K562 (cell line): ENCODE measurements at regions not wholly inside any gene's neighbourhood (a gene's known extent, or its start where the extent isn't known, plus 50 kb on each side); places are given as distances from the start of the nearest gene placed in this dataset.

ENCODE experiments used
- ATAC-seq: fragments of 200-7000 bp; cut with Tn5 transposase; 3 replicates; pipeline ENCODE4 v1.9.1; 2020; ENCODE audit warnings: moderate library complexity
- BruUV-seq: library from RNA; stranded (reverse); fragments of 400-500 nt; replicated peaks from 2 replicates; lab custom pipeline; 2021; lab: Mats Ljungman, UMichigan
- CTCF ChIA-PET: fragments of 300-600 bp; formaldehyde crosslinking; extraction: SDS; loops from one replicate; lab custom pipeline; 2021; ENCODE audit warnings: low intra/inter-chr PET ratio; lab: Yijun Ruan, JAX
- POLR2A ChIA-PET: fragments of 300-600, 350-650 bp; sonication (Branson Sonifier 250); formaldehyde crosslinking; extraction: SDS; loops from one replicate; lab custom pipeline; 2021; ENCODE audit warnings: antibody characterized with exemption, inconsistent platforms; lab: Yijun Ruan, JAX
- DNase-seq, 4 experiments: peaks; one replicate each; pipeline versions ENCODE4 v3.0.0 to v3.0.0-alpha.2; 2011 to 2018; ENCODE audit warnings: low spot score in 3 of 4, mixed read lengths in 3 of 4; ENCODE audit errors: extremely low read depth in 1 of 4
- FAIRE-seq: peaks from 2 replicates; lab custom pipeline; 2011; peaks lifted over from hg19 to GRCh38; lab: Jason Lieb, UNC
- H2AFZ ChIP-seq: 2 replicates; pipeline ENCODE4 v1.6.0; 2011; ENCODE audit warnings: low read depth, low read length, control low read depth, inconsistent platforms
- H3K27ac ChIP-seq: fragments of 200-600 bp; 3 replicates; pipeline ENCODE4 v1.8.0; 2011; ENCODE audit warnings: low read depth, mild to moderate bottlenecking, control low read depth, inconsistent platforms, low read length, moderate library complexity, mixed read lengths; ENCODE audit errors: extremely low read depth
- H3K27me3 ChIP-seq, 2 experiments: fragments of 300-600 bp in 1 of 2; 2 replicates in 1 of 2; 3 replicates in 1 of 2; pipeline versions ENCODE4 v1.6.0 to v1.8.0; 2011; ENCODE audit warnings: inconsistent platforms in 2 of 2, low read length in 2 of 2, mild to moderate bottlenecking in 1 of 2, mixed read lengths in 1 of 2, moderate library complexity in 1 of 2; ENCODE audit not compliant: control insufficient read depth in 2 of 2, insufficient read depth in 2 of 2
- H3K36me3 ChIP-seq: fragments of 300-600 bp; 3 replicates; pipeline ENCODE4 v1.8.0; 2011; ENCODE audit warnings: mild to moderate bottlenecking, low read length, inconsistent platforms; ENCODE audit not compliant: control insufficient read depth, insufficient read depth
- H3K4me1 ChIP-seq, 2 experiments: fragments of 200-600 bp in 1 of 2; replicated peaks in 1 of 2; 2 replicates in 1 of 2; 3 replicates in 1 of 2; pipeline versions ENCODE4 v1.5.1 to v1.8.0; 2011; ENCODE audit warnings: inconsistent platforms in 2 of 2, low read length in 2 of 2, mild to moderate bottlenecking in 1 of 2, mixed read lengths in 1 of 2, moderate library complexity in 1 of 2; ENCODE audit not compliant: control insufficient read depth in 2 of 2, insufficient read depth in 2 of 2
- H3K4me2 ChIP-seq: 2 replicates; pipeline ENCODE4 v1.6.1; 2011; ENCODE audit warnings: low read length, control low read depth, inconsistent platforms, mixed read lengths; ENCODE audit not compliant: insufficient read depth
- H3K4me3 ChIP-seq: fragments of 200-600 bp; sonication (generic), shearing (Covaris generic); 2 replicates; pipeline ENCODE4 v1.5.1; 2016; ENCODE audit warnings: control low read depth, inconsistent platforms
- H3K79me2 ChIP-seq: fragments of 200-600 bp; 3 replicates; pipeline ENCODE4 v1.8.0; 2011; ENCODE audit warnings: low read length, inconsistent platforms; ENCODE audit not compliant: control insufficient read depth, insufficient read depth
- H3K9ac ChIP-seq, 2 experiments: 2 replicates each; pipeline versions ENCODE4 v1.6.0 to v1.6.1; 2011; ENCODE audit warnings: low read depth in 2 of 2, low read length in 2 of 2, control low read depth in 1 of 2, inconsistent platforms in 1 of 2, mild to moderate bottlenecking in 1 of 2, mixed read lengths in 1 of 2; ENCODE audit not compliant: insufficient read depth in 1 of 2
- H3K9me1 ChIP-seq: one replicate; pipeline ENCODE4 v1.6.0; 2011; ENCODE audit warnings: inconsistent platforms, mild to moderate bottlenecking, low read length, moderate library complexity; ENCODE audit not compliant: control insufficient read depth, insufficient read depth
- H3K9me3 ChIP-seq: replicated peaks from 2 replicates; pipeline ENCODE4 v1.5.1; 2011; ENCODE audit warnings: low read depth, low read length, inconsistent platforms; ENCODE audit not compliant: control insufficient read depth, insufficient read depth
- H4K20me1 ChIP-seq: replicated peaks from 2 replicates; pipeline ENCODE4 v1.6.1; 2011; ENCODE audit warnings: low read length, inconsistent platforms, mixed read lengths; ENCODE audit not compliant: control insufficient read depth, insufficient read depth
- ELF4 ChIP-seq: fragments of 450-650 bp; formaldehyde crosslinking; IDR thresholded peaks from 2 replicates; pipeline ENCODE4 v1.4.0; 2022; ENCODE audit warnings: missing genetic modification characterization
- NFE2L1 ChIP-seq: fragments of 450-650 bp; IDR thresholded peaks from 2 replicates; pipeline ENCODE4 v1.6.1; 2016; ENCODE audit warnings: missing genetic modification characterization, low read depth, mild to moderate bottlenecking, missing compliant biosample characterization, moderate library complexity, borderline replicate concordance
- USF2 ChIP-seq: sonication (generic); formaldehyde crosslinking; IDR thresholded peaks from 2 replicates; pipeline ENCODE4 v1.5.0; 2020; ENCODE audit warnings: missing genetic modification reagents
- ZNF23 ChIP-seq: fragments of 250-450 bp; sonication (Bioruptor Pico); IDR thresholded peaks from 2 replicates; pipeline ENCODE4 v1.4.0; 2020; ENCODE audit warnings: mild to moderate bottlenecking
- WGBS: fragments of 100-300 bp; shearing (Covaris generic); methylation state at CpG from one replicate; pipeline ENCODE4 v1.1.6; 2016; ENCODE audit warnings: low coverage, mixed read lengths; ENCODE audit not compliant: insufficient coverage; ENCODE audit errors: missing lambda C conversion rate; 5-methylcytosine and 5-hydroxymethylcytosine counted together
- in situ Hi-C: fragments of 300-500 bp; cut with MboI; formaldehyde crosslinking; loops from 4 replicates; pipeline ENCODE4 v1.15.0; 2018; ENCODE audit warnings: inconsistent platforms, mixed read lengths
- intact Hi-C: fragments of 100-400 bp; cut with micrococcal nuclease; formaldehyde crosslinking; loops from 2 replicates; pipeline ENCODE4 v1.14.2; 2022
- TF ChIP-seq, protein P1 (sequence below): fragments of 450-650 bp; IDR thresholded peaks from 2 replicates; pipeline ENCODE4 v1.6.1; 2016; ENCODE audit warnings: borderline replicate concordance
- TF ChIP-seq, protein P2 (sequence below): fragments of 250-450 bp; sonication (Bioruptor Pico); IDR thresholded peaks from 2 replicates; pipeline ENCODE4 v1.5.0; 2021; ENCODE audit warnings: mild to moderate bottlenecking, moderate library complexity
- TF ChIP-seq, protein P3 (sequence below): fragments of 450-650 bp; IDR thresholded peaks from 2 replicates; pipeline ENCODE4 v1.7.0; 2016; ENCODE audit warnings: borderline replicate concordance

GRCh38 chr5:21432646-21433045 lies 1420.5 kb downstream of the CDH12 start:
- no peak overlapping the region for H3K9ac ChIP-seq
- FAIRE-seq (no peak), DNase-seq (no peak), ATAC-seq (no peak)
- no peaks in the 10 kb centered on the region for H3K27me3 ChIP-seq
- no peaks in the 10 kb centered on the region for H4K20me1 ChIP-seq
- H3K36me3 ChIP-seq, result no peaks in the 10 kb centered on the region
- H3K4me3 ChIP-seq, result no peak overlapping the region
- ChIA-PET CTCF (no interaction called here), POLR2A (no interaction called here)
- in situ Hi-C loops (loop anchor here (25.0 kb wide), 1 partner anchor 170 kb away; no protein-coding TSS in a partner anchor), intact Hi-C loops (no loop called here)
- no peaks in the 10 kb centered on the region for H3K79me2 ChIP-seq
- H3K9me1 ChIP-seq, result no peaks in the 10 kb centered on the region
- 0% methylated on average over 2 of the region's 2 CpGs for WGBS
- TF ChIP-seq, protein P1, sequence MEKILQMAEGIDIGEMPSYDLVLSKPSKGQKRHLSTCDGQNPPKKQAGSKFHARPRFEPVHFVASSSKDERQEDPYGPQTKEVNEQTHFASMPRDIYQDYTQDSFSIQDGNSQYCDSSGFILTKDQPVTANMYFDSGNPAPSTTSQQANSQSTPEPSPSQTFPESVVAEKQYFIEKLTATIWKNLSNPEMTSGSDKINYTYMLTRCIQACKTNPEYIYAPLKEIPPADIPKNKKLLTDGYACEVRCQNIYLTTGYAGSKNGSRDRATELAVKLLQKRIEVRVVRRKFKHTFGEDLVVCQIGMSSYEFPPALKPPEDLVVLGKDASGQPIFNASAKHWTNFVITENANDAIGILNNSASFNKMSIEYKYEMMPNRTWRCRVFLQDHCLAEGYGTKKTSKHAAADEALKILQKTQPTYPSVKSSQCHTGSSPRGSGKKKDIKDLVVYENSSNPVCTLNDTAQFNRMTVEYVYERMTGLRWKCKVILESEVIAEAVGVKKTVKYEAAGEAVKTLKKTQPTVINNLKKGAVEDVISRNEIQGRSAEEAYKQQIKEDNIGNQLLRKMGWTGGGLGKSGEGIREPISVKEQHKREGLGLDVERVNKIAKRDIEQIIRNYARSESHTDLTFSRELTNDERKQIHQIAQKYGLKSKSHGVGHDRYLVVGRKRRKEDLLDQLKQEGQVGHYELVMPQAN, result no peak
- TF ChIP-seq ZNF23 (CRISPR knock-in tag), result no peak
- H3K27ac ChIP-seq, result no peak overlapping the region
- no peaks in the 10 kb centered on the region for H3K9me3 ChIP-seq
- H3K4me2 ChIP-seq, result no peak overlapping the region
- no peaks in the 10 kb centered on the region for H3K4me1 ChIP-seq
- BruUV-seq, result no TSS peak
- H2AFZ ChIP-seq, result no peak overlapping the region

GRCh38 chr5:21424907-21425306 lies 1428.2 kb downstream of the CDH12 start:
- Histone ChIP-seq H3K79me2 (no peaks in the 10 kb centered on the region), H3K4me1 (no peaks in the 10 kb centered on the region), H3K4me3 (no peak overlapping the region), H3K4me2 (no peak overlapping the region), H3K36me3 (no peaks in the 10 kb centered on the region), H2AFZ (no peak overlapping the region), H3K27ac (no peak overlapping the region), H3K9me3 (no peaks in the 10 kb centered on the region), H3K27me3 (no peaks in the 10 kb centered on the region), H4K20me1 (no peaks in the 10 kb centered on the region), H3K9me1 (no peaks in the 10 kb centered on the region), H3K9ac (no peak overlapping the region)
- in situ Hi-C loops, result loop anchor here (25.0 kb wide), 1 partner anchor 163 kb away; no protein-coding TSS in a partner anchor
- BruUV-seq, result no TSS peak
- DNase-seq, result no peak
- ChIA-PET CTCF (no interaction called here), POLR2A (no interaction called here)
- intact Hi-C loops, result no loop called here
- no peak for ATAC-seq
- 5% methylated on average over 1 of the region's 1 CpG for WGBS
- FAIRE-seq, result no peak
- TF ChIP-seq, protein P2, sequence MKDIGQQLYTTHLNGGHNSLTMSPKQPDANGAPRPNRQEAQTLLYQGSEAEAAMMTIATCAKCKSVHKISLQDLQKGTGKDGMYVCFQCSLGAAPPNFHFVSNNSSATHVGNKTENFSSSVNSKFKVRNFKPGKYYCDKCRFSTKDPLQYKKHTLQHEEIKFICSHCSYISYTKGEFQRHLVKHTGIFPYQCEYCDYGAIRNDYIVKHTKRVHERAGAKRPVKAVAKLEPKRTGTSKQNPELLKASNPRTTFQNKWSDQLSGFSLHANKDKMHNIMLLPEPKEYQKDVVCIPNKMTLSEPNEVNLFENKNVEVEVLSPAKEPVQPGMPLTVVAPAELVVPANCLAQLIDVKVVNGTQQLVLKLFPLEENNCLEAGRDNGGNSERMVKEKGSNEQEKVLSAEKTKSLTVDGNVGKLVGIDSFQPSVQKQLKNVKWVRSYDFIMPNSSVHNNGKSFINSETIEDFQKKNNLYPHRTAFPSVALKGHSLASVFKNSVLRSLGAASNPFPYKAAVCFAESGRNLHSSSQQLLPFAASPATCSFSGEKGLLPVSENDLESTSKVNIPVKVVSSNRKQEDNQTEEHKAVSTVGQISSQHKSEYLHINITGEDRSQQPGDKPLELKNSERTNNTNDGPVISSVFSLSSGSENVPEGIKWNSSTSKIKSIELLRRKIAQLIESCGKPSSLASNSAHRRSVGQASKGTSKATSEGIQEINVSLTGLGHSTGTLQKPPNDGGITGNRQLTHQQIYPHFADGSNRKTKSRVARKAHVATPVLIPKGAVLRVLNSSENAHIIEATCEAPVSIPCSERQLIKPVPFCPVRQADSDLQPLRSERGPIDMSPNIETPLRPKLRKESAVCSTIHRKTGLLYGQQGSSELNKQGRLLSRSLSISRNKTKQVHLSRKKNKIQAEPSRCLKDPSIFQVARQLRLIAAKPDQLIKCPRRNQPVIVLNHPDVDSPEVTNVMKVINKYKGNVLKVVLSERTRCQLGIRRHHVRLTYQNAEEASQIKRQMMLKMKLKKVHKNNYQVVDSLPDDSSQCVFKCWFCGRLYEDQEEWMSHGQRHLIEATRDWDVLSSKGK, result no peak
- TF ChIP-seq NFE2L1 (tag), result no peak
- no peak for TF ChIP-seq USF2 (CRISPR knock-in tag)
- TF ChIP-seq, protein P3, sequence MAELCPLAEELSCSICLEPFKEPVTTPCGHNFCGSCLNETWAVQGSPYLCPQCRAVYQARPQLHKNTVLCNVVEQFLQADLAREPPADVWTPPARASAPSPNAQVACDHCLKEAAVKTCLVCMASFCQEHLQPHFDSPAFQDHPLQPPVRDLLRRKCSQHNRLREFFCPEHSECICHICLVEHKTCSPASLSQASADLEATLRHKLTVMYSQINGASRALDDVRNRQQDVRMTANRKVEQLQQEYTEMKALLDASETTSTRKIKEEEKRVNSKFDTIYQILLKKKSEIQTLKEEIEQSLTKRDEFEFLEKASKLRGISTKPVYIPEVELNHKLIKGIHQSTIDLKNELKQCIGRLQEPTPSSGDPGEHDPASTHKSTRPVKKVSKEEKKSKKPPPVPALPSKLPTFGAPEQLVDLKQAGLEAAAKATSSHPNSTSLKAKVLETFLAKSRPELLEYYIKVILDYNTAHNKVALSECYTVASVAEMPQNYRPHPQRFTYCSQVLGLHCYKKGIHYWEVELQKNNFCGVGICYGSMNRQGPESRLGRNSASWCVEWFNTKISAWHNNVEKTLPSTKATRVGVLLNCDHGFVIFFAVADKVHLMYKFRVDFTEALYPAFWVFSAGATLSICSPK, result no peak
- no peak for TF ChIP-seq ELF4
